ENCODE measurements at regions not wholly inside any gene's neighbourhood (a gene's known extent, or its start where the extent isn't known, plus 50 kb on each side); places are given as distances from the start of the nearest gene placed in this dataset.

DNA sequence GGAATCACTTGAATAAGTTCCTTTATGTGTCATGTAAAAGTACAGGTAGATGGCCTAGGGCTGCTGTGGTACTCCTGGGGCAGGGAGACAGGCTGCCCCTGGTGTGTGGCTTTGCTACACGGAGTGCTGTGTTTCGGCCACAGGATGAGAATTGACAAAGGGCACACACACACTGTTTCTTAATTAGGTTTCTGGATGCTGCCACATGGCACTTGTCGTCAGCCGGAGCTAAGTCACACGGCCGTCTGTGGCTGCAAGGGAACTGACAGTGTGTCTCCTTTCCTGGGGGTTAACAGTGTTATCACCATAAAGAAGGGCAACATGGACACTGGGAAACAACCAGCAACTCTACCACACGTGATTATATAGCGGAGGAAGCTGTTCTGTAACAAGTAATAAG, 55.7 kb upstream of the CREB5 start:
- DNase-seq (ENCODE audit: low read depth, low spot score): no peak
- dilution Hi-C loops (cut with MboI; ENCODE audit: extremely low pct_ligation_motif_present, low sequenced_read_pairs): no loop called here
- no peaks in the 10 kb centered on the region for H3K9me1 ChIP-seq (ENCODE audit: control insufficient read depth, extremely low read depth, insufficient read depth, low read length)

DNA sequence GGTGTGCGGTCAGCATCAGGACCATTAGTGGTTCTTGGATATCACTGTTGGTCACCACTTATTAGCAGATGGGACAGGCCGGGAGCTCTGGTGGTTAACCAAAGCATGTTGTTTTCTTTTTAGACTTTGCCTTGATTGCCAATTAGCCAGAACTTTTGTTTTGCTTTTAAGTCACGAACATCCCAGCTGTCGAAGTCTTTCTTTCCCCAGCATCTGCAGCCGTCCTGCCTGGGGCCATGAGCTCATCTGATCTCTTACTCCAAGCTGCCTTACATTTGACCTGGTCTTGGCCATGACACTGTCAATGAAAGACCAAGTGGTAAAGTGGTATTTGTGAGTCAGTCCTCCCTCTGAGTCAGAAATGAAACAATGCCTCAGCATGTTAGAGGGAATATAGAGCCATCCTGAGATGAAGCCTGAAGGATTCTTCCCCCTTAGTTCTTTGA, 53.9 kb upstream of the CREB5 start:
- Histone ChIP-seq H3K9ac (ENCODE audit: control insufficient read depth, extremely low read depth, insufficient read depth, low read length) (no peak overlapping the region), H2AFZ (ENCODE audit: control insufficient read depth, low read length) (no peak overlapping the region), H3K4me1 (ENCODE audit: control insufficient read depth, extremely low read depth, insufficient read depth, low read length) (peaks cover 25% of the 10 kb centered on the region), H3K9me3 (ENCODE audit: control insufficient read depth, low read depth, low read length) (no peaks in the 10 kb centered on the region), H3K4me3 (ENCODE audit: control insufficient read depth in 2 of 3, extremely low read depth in 1 of 3, insufficient read depth in 2 of 3, low read depth in 1 of 3, low read length in 3 of 3) (no peak overlapping the region), H3K4me2 (ENCODE audit: control insufficient read depth, extremely low read depth, insufficient read depth, low read depth, low read length) (peak overlapping the region; percentile 26), H3K9me1 (ENCODE audit: control insufficient read depth, extremely low read depth, insufficient read depth, low read length) (no peaks in the 10 kb centered on the region), H3K27me3 (ENCODE audit: control insufficient read depth, extremely low read depth, insufficient read depth, low read length) (no peaks in the 10 kb centered on the region), H3K36me3 (ENCODE audit: control insufficient read depth in 2 of 2, extremely low read depth in 1 of 2, insufficient read depth in 2 of 2, low read length in 2 of 2) (no peaks in the 10 kb centered on the region), H3K27ac (ENCODE audit: control insufficient read depth, insufficient read depth, low read length) (no peak overlapping the region), H3K79me2 (ENCODE audit: control insufficient read depth, insufficient read depth, low read length) (no peaks in the 10 kb centered on the region), H4K20me1 (ENCODE audit: control insufficient read depth, extremely low read depth, insufficient read depth, low read length) (no peaks in the 10 kb centered on the region)
- dilution Hi-C loops (cut with MboI; ENCODE audit: extremely low pct_ligation_motif_present, low sequenced_read_pairs): no loop called here
- no peak for TF ChIP-seq CTCF (optimal IDR thresholded peaks at IDR 0.05 in 1 of 3, IDR thresholded peaks at IDR 0.05 in 1 of 3, conservative IDR thresholded peaks at IDR 0.05 in 1 of 3; ENCODE audit: extremely low read depth in 1 of 3, insufficient read depth in 2 of 3, low read length in 3 of 3)
- TF ChIP-seq EZH2 (IDR thresholded peaks at IDR 0.05; ENCODE audit: low read length): no peak
- DNase-seq (ENCODE audit: low read depth, low spot score) (peak; percentile 25), FAIRE-seq (peak; percentile 99)

More for the DNA sequence above, 55.7 kb upstream of the CREB5 start:
- Histone ChIP-seq H3K79me2 (ENCODE audit: control insufficient read depth, insufficient read depth, low read length) (no peaks in the 10 kb centered on the region), H3K4me1 (ENCODE audit: control insufficient read depth, extremely low read depth, insufficient read depth, low read length) (peaks cover 25% of the 10 kb centered on the region), H3K4me2 (ENCODE audit: control insufficient read depth, extremely low read depth, insufficient read depth, low read depth, low read length) (no peak overlapping the region), H3K9me3 (ENCODE audit: control insufficient read depth, low read depth, low read length) (no peaks in the 10 kb centered on the region), H4K20me1 (ENCODE audit: control insufficient read depth, extremely low read depth, insufficient read depth, low read length) (no peaks in the 10 kb centered on the region), H3K4me3 (ENCODE audit: control insufficient read depth in 2 of 3, extremely low read depth in 1 of 3, insufficient read depth in 2 of 3, low read depth in 1 of 3, low read length in 3 of 3) (no peak overlapping the region), H2AFZ (ENCODE audit: control insufficient read depth, low read length) (no peak overlapping the region), H3K27me3 (ENCODE audit: control insufficient read depth, extremely low read depth, insufficient read depth, low read length) (no peaks in the 10 kb centered on the region), H3K9ac (ENCODE audit: control insufficient read depth, extremely low read depth, insufficient read depth, low read length) (no peak overlapping the region), H3K27ac (ENCODE audit: control insufficient read depth, insufficient read depth, low read length) (no peak overlapping the region), H3K36me3 (ENCODE audit: control insufficient read depth in 2 of 2, extremely low read depth in 1 of 2, insufficient read depth in 2 of 2, low read length in 2 of 2) (no peaks in the 10 kb centered on the region)
- FAIRE-seq: no peak
- TF ChIP-seq EZH2 (IDR thresholded peaks at IDR 0.05; ENCODE audit: low read length) (no peak), CTCF (optimal IDR thresholded peaks at IDR 0.05 in 1 of 3, IDR thresholded peaks at IDR 0.05 in 1 of 3, conservative IDR thresholded peaks at IDR 0.05 in 1 of 3; ENCODE audit: extremely low read depth in 1 of 3, insufficient read depth in 2 of 3, low read length in 3 of 3) (no peak)

All from keratinocyte (primary cell).